Liver (tissue), 8 donors: ENCODE measurements at regions not wholly inside any gene's neighbourhood (a gene's known extent, or its start where the extent isn't known, plus 50 kb on each side); places are given as distances from the start of the nearest gene placed in this dataset.

Experiments
- DNase-seq: peaks from one replicate; pipeline ENCODE4 v3.0.0-alpha.2; 2017; ENCODE audit warnings: low spot score
- H3K27ac ChIP-seq, 2 donors: one replicate each; pipeline ENCODE4 v1.7.0; 2013; ENCODE audit warnings: inconsistent platforms in 2 of 2, low read length in 2 of 2, control low read depth in 1 of 2, low read depth in 1 of 2, mild to moderate bottlenecking in 1 of 2
- H3K27me3 ChIP-seq, 4 donors: one replicate each; pipeline versions ENCODE4 v1.6.1 to v1.7.0; 2013; ENCODE audit warnings: low read length in 3 of 4, inconsistent platforms in 1 of 4, mild to moderate bottlenecking in 1 of 4, moderate library complexity in 1 of 4; ENCODE audit not compliant: control insufficient read depth in 4 of 4, insufficient read depth in 4 of 4
- H3K36me3 ChIP-seq, 4 donors: one replicate each; pipeline versions ENCODE4 v1.6.1 to v1.7.0; 2013; ENCODE audit warnings: low read length in 3 of 4, mild to moderate bottlenecking in 3 of 4, low read depth in 1 of 4, moderate library complexity in 1 of 4; ENCODE audit not compliant: control insufficient read depth in 4 of 4, insufficient read depth in 3 of 4
- H3K4me1 ChIP-seq, 4 donors: one replicate each; pipeline versions ENCODE4 v1.6.1 to v1.7.0; 2013; ENCODE audit warnings: low read length in 3 of 4, mild to moderate bottlenecking in 3 of 4, moderate library complexity in 1 of 4; ENCODE audit not compliant: control insufficient read depth in 4 of 4, insufficient read depth in 4 of 4
- H3K4me3 ChIP-seq, 3 donors: one replicate each; pipeline versions ENCODE4 v1.6.1 to v1.7.0; 2013; ENCODE audit warnings: low read length in 3 of 3, control low read depth in 1 of 3, low read depth in 1 of 3, mild to moderate bottlenecking in 1 of 3
- H3K9ac ChIP-seq, 2 donors: one replicate each; pipeline ENCODE4 v1.7.0; 2013; ENCODE audit warnings: low read length in 2 of 2, mild to moderate bottlenecking in 2 of 2, moderate library complexity in 2 of 2, control low read depth in 1 of 2, low read depth in 1 of 2
- H3K9me3 ChIP-seq, 4 donors: one replicate each; pipeline versions ENCODE4 v1.6.1 to v1.7.0; 2013; ENCODE audit warnings: low read length in 3 of 4; ENCODE audit not compliant: control insufficient read depth in 4 of 4
- FOXA1 ChIP-seq: IDR thresholded peaks from 2 replicates; pipeline ENCODE4 v1.6.1; 2016; ENCODE audit warnings: antibody characterized with exemption
- FOXA2 ChIP-seq: IDR thresholded peaks from 2 replicates; pipeline ENCODE4 v1.6.1; 2016; ENCODE audit warnings: antibody characterized with exemption
- GABPA ChIP-seq, 2 donors: IDR thresholded peaks in 1 of 2; conservative IDR thresholded peaks in 1 of 2; 2 replicates each; pipeline ENCODE4 v1.6.1; 2016; ENCODE audit warnings: antibody characterized with exemption in 2 of 2, mild to moderate bottlenecking in 1 of 2, moderate library complexity in 1 of 2
- HNF4A ChIP-seq, 2 donors: conservative IDR thresholded peaks; 2 replicates each; pipeline ENCODE4 v1.6.1; 2016; ENCODE audit warnings: antibody characterized with exemption in 2 of 2, mild to moderate bottlenecking in 2 of 2
- HNF4G ChIP-seq: IDR thresholded peaks from 2 replicates; pipeline ENCODE4 v1.6.1; 2016; ENCODE audit warnings: antibody characterized with exemption
- JUND ChIP-seq, 2 donors: IDR thresholded peaks; 2 replicates each; pipeline ENCODE4 v1.6.1; 2016; ENCODE audit warnings: antibody characterized with exemption in 2 of 2
- NR2F2 ChIP-seq: IDR thresholded peaks from 2 replicates; pipeline ENCODE4 v1.6.1; 2016; ENCODE audit warnings: antibody characterized with exemption
- RAD21 ChIP-seq, 2 donors: IDR thresholded peaks; 2 replicates each; pipeline ENCODE4 v1.6.1; 2016; ENCODE audit warnings: antibody characterized with exemption in 2 of 2, mild to moderate bottlenecking in 2 of 2
- TAF1 ChIP-seq: conservative IDR thresholded peaks from 2 replicates; pipeline ENCODE4 v1.6.1; 2016; ENCODE audit warnings: antibody characterized with exemption, mild to moderate bottlenecking
- YY1 ChIP-seq: IDR thresholded peaks from 2 replicates; pipeline ENCODE4 v1.6.1; 2016; ENCODE audit warnings: antibody characterized with exemption, mild to moderate bottlenecking
- ZBTB33 ChIP-seq: IDR thresholded peaks from 2 replicates; pipeline ENCODE4 v1.6.1; 2016; ENCODE audit warnings: antibody characterized with exemption
- WGBS: extraction: QIAGEN DNeasy Blood & Tissue Kit; methylation state at CpG from one replicate; pipeline ENCODE4 v1.1.7; 2013; 5-methylcytosine and 5-hydroxymethylcytosine counted together
- TF ChIP-seq, protein P1 (sequence below): fragments of 150-350 bp; IDR thresholded peaks from 2 replicates; pipeline ENCODE4 v1.5.1; 2017; ENCODE audit warnings: improper control_type of control experiment, low read depth, low read length; ENCODE audit not compliant: missing input control
- TF ChIP-seq, protein P2 (sequence below): IDR thresholded peaks from 2 replicates; pipeline ENCODE4 v1.6.1; 2016; ENCODE audit warnings: antibody characterized with exemption
- donor health status: healthy.
- donor health status: healthy.
- donor health status: healthy.
- donor health status: healthy.
- donor health status: healthy.

- no peak for DNase-seq
- TF ChIP-seq GABPA (IDR thresholded peaks at IDR 0.05 in 1 of 2, conservative IDR thresholded peaks at IDR 0.05 in 1 of 2) (no peak), YY1 (no peak), RAD21 (IDR thresholded peaks at IDR 0.05) (no peak)
- WGBS, result 89% methylated on average over 17 of the region's 17 CpGs
- Histone ChIP-seq H3K36me3 (no peaks in the 10 kb centered on the region), H3K27ac (no peak overlapping the region), H3K27me3 (no peaks in the 10 kb centered on the region), H3K9me3 (no peaks in the 10 kb centered on the region), H3K4me3 (no peak overlapping the region), H3K9ac (no peak overlapping the region), H3K4me1 (no peaks in the 10 kb centered on the region)
Measured at GRCh38 chr10:131766096-131766495, 134.7 kb upstream of the PPP2R2D start.

DNA sequence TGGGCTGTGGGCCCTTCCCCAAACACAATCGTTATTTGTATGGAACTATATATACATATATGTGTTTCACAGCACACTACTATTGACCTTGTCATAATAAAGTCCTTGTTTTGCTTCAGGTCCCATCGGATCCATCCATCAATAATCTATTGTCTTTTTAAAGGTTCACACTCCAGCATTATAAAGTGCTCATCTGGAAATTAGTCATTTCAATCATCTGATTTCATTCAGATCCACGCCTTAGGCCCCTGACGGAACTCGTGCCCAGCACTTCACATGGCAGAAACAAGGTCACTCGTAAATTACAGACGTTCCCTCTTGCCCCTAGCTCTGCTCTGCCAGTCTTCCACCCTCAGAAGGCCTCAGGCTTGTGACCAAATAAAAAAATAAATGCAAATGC is 133.1 kb upstream of the PPP2R2D start:
- no peak for DNase-seq
- no peak overlapping the region for H3K27ac ChIP-seq
- no peaks in the 10 kb centered on the region for H3K27me3 ChIP-seq
- no peaks in the 10 kb centered on the region for H3K9me3 ChIP-seq
- no peak for TF ChIP-seq HNF4A (conservative IDR thresholded peaks at IDR 0.05)
- TF ChIP-seq, protein P1, sequence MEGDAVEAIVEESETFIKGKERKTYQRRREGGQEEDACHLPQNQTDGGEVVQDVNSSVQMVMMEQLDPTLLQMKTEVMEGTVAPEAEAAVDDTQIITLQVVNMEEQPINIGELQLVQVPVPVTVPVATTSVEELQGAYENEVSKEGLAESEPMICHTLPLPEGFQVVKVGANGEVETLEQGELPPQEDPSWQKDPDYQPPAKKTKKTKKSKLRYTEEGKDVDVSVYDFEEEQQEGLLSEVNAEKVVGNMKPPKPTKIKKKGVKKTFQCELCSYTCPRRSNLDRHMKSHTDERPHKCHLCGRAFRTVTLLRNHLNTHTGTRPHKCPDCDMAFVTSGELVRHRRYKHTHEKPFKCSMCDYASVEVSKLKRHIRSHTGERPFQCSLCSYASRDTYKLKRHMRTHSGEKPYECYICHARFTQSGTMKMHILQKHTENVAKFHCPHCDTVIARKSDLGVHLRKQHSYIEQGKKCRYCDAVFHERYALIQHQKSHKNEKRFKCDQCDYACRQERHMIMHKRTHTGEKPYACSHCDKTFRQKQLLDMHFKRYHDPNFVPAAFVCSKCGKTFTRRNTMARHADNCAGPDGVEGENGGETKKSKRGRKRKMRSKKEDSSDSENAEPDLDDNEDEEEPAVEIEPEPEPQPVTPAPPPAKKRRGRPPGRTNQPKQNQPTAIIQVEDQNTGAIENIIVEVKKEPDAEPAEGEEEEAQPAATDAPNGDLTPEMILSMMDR, result no peak
- TF ChIP-seq HNF4G, result no peak
- no peak for TF ChIP-seq JUND (IDR thresholded peaks at IDR 0.05)
- no peak for TF ChIP-seq RAD21 (IDR thresholded peaks at IDR 0.05)
- TF ChIP-seq FOXA2, result no peak
- no peaks in the 10 kb centered on the region for H3K36me3 ChIP-seq
- no peaks in the 10 kb centered on the region for H3K4me1 ChIP-seq
- H3K9ac ChIP-seq, result no peak overlapping the region
- no peak overlapping the region for H3K4me3 ChIP-seq
- WGBS, result 90% methylated on average over 7 of the region's 7 CpGs

GRCh38 chr10:131769571-131770410 is 131.0 kb upstream of the PPP2R2D start:
- H3K4me1 ChIP-seq, result no peaks in the 10 kb centered on the region
- H3K9ac ChIP-seq, result no peak overlapping the region
- no peaks in the 10 kb centered on the region for H3K27me3 ChIP-seq
- H3K36me3 ChIP-seq, result no peaks in the 10 kb centered on the region
- TF ChIP-seq GABPA (IDR thresholded peaks at IDR 0.05 in 1 of 2, conservative IDR thresholded peaks at IDR 0.05 in 1 of 2) (no peak), NR2F2 (no peak), HNF4A (conservative IDR thresholded peaks at IDR 0.05) (no peak), FOXA1 (no peak), ZBTB33 (no peak), RAD21 (IDR thresholded peaks at IDR 0.05) (no peak), TAF1 (no peak), FOXA2 (no peak)
- TF ChIP-seq, protein P2, sequence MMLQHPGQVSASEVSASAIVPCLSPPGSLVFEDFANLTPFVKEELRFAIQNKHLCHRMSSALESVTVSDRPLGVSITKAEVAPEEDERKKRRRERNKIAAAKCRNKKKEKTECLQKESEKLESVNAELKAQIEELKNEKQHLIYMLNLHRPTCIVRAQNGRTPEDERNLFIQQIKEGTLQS, result no peak
- H3K9me3 ChIP-seq, result no peaks in the 10 kb centered on the region
- DNase-seq, result no peak
- no peak overlapping the region for H3K27ac ChIP-seq
- WGBS, result 86% methylated on average over 19 of the region's 19 CpGs
- no peak overlapping the region for H3K4me3 ChIP-seq
